HEK293T (cell line): ENCODE measurements at regions not wholly inside any gene's neighbourhood (a gene's known extent, or its start where the extent isn't known, plus 50 kb on each side); places are given as distances from the start of the nearest gene placed in this dataset.

ENCODE experiments used
- BHLHE40 ChIP-seq: fragments of 450-650 bp; IDR thresholded peaks from 2 replicates; pipeline ENCODE4 v1.6.1; 2016; ENCODE audit warnings: mild to moderate bottlenecking, moderate library complexity, borderline replicate concordance
- ZNF384 ChIP-seq: fragments of 450-650 bp; IDR thresholded peaks from 2 replicates; pipeline ENCODE4 v1.6.1; 2016

DNA sequence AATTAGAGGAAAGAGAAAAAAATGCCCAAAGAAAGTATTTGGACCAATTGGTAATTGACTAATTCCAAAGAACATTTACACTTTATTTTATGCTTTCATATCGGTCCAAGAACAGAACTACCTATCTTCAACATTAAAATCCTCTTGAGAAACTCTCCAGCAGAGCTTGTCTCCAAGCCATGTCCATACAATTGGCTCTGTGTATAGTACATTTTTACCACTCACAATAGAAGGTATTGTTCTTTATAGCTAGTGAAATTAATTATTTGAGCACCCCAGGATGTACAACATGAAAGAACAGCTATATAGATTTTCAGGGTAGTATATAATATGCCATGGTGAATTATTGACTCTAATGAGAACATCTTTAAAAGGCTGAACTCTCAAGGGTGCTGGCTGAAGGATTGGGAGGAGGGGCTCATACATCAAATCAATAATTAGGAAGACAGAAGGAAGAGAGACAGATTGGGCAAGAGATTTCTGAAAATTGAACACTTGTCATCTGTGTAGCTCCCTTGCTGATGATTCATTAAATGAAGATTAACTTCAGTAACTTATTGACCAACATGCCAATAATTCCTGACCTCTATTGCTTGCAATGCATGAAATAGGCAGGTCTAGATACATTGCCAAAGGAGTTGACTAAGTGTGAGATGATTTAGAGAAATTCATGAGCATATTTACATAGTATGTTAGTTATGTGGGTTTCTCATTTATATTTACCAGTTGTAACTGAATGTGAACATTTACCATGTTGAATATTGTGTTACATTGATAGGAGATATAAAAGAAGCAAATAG is 249.7 kb downstream of the MTERF1 start:
- no peak for TF ChIP-seq ZNF384
- TF ChIP-seq BHLHE40, result no peak
